ENCODE measurements at regions not wholly inside any gene's neighbourhood (a gene's known extent, or its start where the extent isn't known, plus 50 kb on each side); places are given as distances from the start of the nearest gene placed in this dataset.

- DNase-seq = no peak
- in situ Hi-C loops (cut with MboI; ENCODE audit: low pct_unique_long_range_greater_than_20kb, low sequenced_read_pairs) = no loop called here
Measured at GRCh38 chr6:3571250-3571681, 114.4 kb upstream of the SLC22A23 start.

GRCh38 chr6:3569816-3570215 lies 113.0 kb upstream of the SLC22A23 start:
- in situ Hi-C loops (cut with MboI; ENCODE audit: low pct_unique_long_range_greater_than_20kb, low sequenced_read_pairs) = no loop called here
- no peak for DNase-seq

- in situ Hi-C loops (cut with MboI; ENCODE audit: low pct_unique_long_range_greater_than_20kb, low sequenced_read_pairs) = no loop called here
- no peak for DNase-seq
Measured at GRCh38 chr6:3568396-3569082, 111.7 kb upstream of the SLC22A23 start.

GRCh38 chr6:3566812-3567211 lies 110.0 kb upstream of the SLC22A23 start:
- DNase-seq = no peak
- in situ Hi-C loops (cut with MboI; ENCODE audit: low pct_unique_long_range_greater_than_20kb, low sequenced_read_pairs) = no loop called here

GRCh38 chr6:3565291-3565690 lies 108.4 kb upstream of the SLC22A23 start:
- in situ Hi-C loops (cut with MboI; ENCODE audit: low pct_unique_long_range_greater_than_20kb, low sequenced_read_pairs) = no loop called here
- DNase-seq = no peak

- DNase-seq = no peak
- in situ Hi-C loops (cut with MboI; ENCODE audit: low pct_unique_long_range_greater_than_20kb, low sequenced_read_pairs) = no loop called here
Measured at GRCh38 chr6:3561725-3562124, 104.9 kb upstream of the SLC22A23 start.

GRCh38 chr6:3560211-3560610 lies 103.4 kb upstream of the SLC22A23 start:
- DNase-seq = no peak
- in situ Hi-C loops (cut with MboI; ENCODE audit: low pct_unique_long_range_greater_than_20kb, low sequenced_read_pairs) = no loop called here

GRCh38 chr6:3559561-3559960 lies 102.7 kb upstream of the SLC22A23 start:
- in situ Hi-C loops (cut with MboI; ENCODE audit: low pct_unique_long_range_greater_than_20kb, low sequenced_read_pairs) = no loop called here
- no peak for DNase-seq

GRCh38 chr6:3557336-3557735 lies 100.5 kb upstream of the SLC22A23 start:
- no peak for DNase-seq
- in situ Hi-C loops (cut with MboI; ENCODE audit: low pct_unique_long_range_greater_than_20kb, low sequenced_read_pairs) = no loop called here

GRCh38 chr6:3553254-3553653 lies 96.4 kb upstream of the SLC22A23 start:
- in situ Hi-C loops (cut with MboI; ENCODE audit: low pct_unique_long_range_greater_than_20kb, low sequenced_read_pairs) = no loop called here
- DNase-seq = no peak

- in situ Hi-C loops (cut with MboI; ENCODE audit: low pct_unique_long_range_greater_than_20kb, low sequenced_read_pairs) = no loop called here
- no peak for DNase-seq
Measured at GRCh38 chr6:3551716-3552511, 95.1 kb upstream of the SLC22A23 start.

GRCh38 chr6:3549314-3549940 lies 92.6 kb upstream of the SLC22A23 start:
- DNase-seq = no peak
- in situ Hi-C loops (cut with MboI; ENCODE audit: low pct_unique_long_range_greater_than_20kb, low sequenced_read_pairs) = no loop called here

GRCh38 chr6:3546121-3546520 lies 89.3 kb upstream of the SLC22A23 start:
- no peak for DNase-seq
- in situ Hi-C loops (cut with MboI; ENCODE audit: low pct_unique_long_range_greater_than_20kb, low sequenced_read_pairs) = no loop called here

GRCh38 chr6:3545156-3545555 lies 88.3 kb upstream of the SLC22A23 start:
- DNase-seq = no peak
- in situ Hi-C loops (cut with MboI; ENCODE audit: low pct_unique_long_range_greater_than_20kb, low sequenced_read_pairs) = no loop called here

GRCh38 chr6:3542032-3542640 lies 85.3 kb upstream of the SLC22A23 start:
- in situ Hi-C loops (cut with MboI; ENCODE audit: low pct_unique_long_range_greater_than_20kb, low sequenced_read_pairs) = no loop called here

GRCh38 chr6:3541006-3541585 lies 84.2 kb upstream of the SLC22A23 start:
- DNase-seq = no peak
- in situ Hi-C loops (cut with MboI; ENCODE audit: low pct_unique_long_range_greater_than_20kb, low sequenced_read_pairs) = no loop called here

More at GRCh38 chr6:3542032-3542640, 85.3 kb upstream of the SLC22A23 start:
- no peak for DNase-seq

- in situ Hi-C loops (cut with MboI; ENCODE audit: low pct_unique_long_range_greater_than_20kb, low sequenced_read_pairs) = no loop called here
- no peak for DNase-seq
Measured at GRCh38 chr6:3540253-3540820, 83.5 kb upstream of the SLC22A23 start.

- DNase-seq = no peak
Measured at GRCh38 chr6:3538536-3538935, 81.7 kb upstream of the SLC22A23 start.

GRCh38 chr6:3536901-3537300 lies 80.1 kb upstream of the SLC22A23 start:
- no peak for DNase-seq
- in situ Hi-C loops (cut with MboI; ENCODE audit: low pct_unique_long_range_greater_than_20kb, low sequenced_read_pairs) = no loop called here

More at GRCh38 chr6:3538536-3538935, 81.7 kb upstream of the SLC22A23 start:
- in situ Hi-C loops (cut with MboI; ENCODE audit: low pct_unique_long_range_greater_than_20kb, low sequenced_read_pairs) = no loop called here
